WERI-Rb-1 (cell line): ENCODE measurements at regions not wholly inside any gene's neighbourhood (a gene's known extent, or its start where the extent isn't known, plus 50 kb on each side); places are given as distances from the start of the nearest gene placed in this dataset.
"Not testable (repeated sequence)": the region's sequence is repeated elsewhere in the genome, so short reads cannot be mapped to it uniquely, and the experiment has no call there.

Source experiments
- DNase-seq: peaks from one replicate; pipeline ENCODE4 v3.0.0-alpha.2; 2020
- H3K27ac ChIP-seq: fragments of 250-450 bp; sonication (Bioruptor Pico); 2 replicates; pipeline ENCODE4 v1.5.1; 2020; ENCODE audit warnings: mild to moderate bottlenecking, moderate library complexity
- H3K27me3 ChIP-seq: fragments of 250-450 bp; sonication (Bioruptor Pico); 2 replicates; pipeline ENCODE4 v1.5.1; 2021; ENCODE audit warnings: mild to moderate bottlenecking, low read depth, moderate library complexity; ENCODE audit not compliant: insufficient read depth, severe bottlenecking
- H3K36me3 ChIP-seq: fragments of 250-450 bp; sonication (Bioruptor Pico); 2 replicates; pipeline ENCODE4 v1.5.1; 2020; ENCODE audit warnings: mild to moderate bottlenecking, moderate library complexity
- H3K4me3 ChIP-seq: 2 replicates; pipeline ENCODE4 v1.5.1; 2011; ENCODE audit warnings: low read depth, mild to moderate bottlenecking, control low read depth, low read length
- H3K9me3 ChIP-seq: fragments of 250-450 bp; sonication (Bioruptor Pico); 2 replicates; pipeline ENCODE4 v1.5.1; 2021; ENCODE audit warnings: mild to moderate bottlenecking, moderate library complexity; ENCODE audit not compliant: severe bottlenecking
- CTCF ChIP-seq: IDR thresholded peaks from 2 replicates; pipeline ENCODE4 v1.5.1; 2011; ENCODE audit warnings: low read depth, mild to moderate bottlenecking, control low read depth, inconsistent platforms, low read length

- Histone ChIP-seq H3K4me3 (no peak overlapping the region), H3K27ac (no peak overlapping the region), H3K27me3 (no peaks in the 10 kb centered on the region), H3K36me3 (no peaks in the 10 kb centered on the region), H3K9me3 (no peaks in the 10 kb centered on the region)
- TF ChIP-seq CTCF: no peak
- no peak for DNase-seq
These were observed 94.0 kb upstream of the KIF26B start for GRCh38 chr1:245060684-245061374.

DNA sequence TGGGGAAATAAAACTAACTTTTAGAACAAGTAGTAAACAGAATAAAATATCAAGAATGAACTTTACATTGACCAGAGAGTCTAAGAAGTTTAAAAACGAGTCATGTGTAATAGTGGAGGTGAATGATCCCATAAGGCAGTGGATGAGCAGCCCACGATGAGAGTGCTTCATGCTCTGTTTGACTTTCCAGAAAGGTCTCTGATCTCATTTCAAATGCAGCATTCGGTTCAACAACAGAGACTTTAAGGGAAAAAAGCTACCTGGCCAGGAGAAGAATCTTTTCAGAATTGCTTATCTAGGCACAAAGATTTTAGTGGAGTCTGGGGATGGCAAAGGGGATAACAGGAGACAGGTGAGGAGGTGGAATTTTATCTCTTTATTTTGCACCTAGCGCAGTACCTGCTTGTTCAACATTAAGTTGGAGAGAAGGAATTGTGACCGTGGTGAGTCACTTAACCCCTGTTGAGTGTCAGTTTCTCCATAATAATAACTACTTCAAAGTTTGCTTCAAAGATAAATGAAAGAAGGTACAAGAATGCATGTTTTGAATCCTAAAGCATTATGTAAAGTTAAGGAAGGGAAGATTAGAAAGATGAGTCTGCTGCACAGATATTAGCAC, 94.9 kb upstream of the KIF26B start:
- no peak overlapping the region for H3K4me3 ChIP-seq
- H3K27ac ChIP-seq: no peak overlapping the region
- no peak for TF ChIP-seq CTCF
- no peaks in the 10 kb centered on the region for H3K36me3 ChIP-seq
- H3K9me3 ChIP-seq: no peaks in the 10 kb centered on the region
- H3K27me3 ChIP-seq: no peaks in the 10 kb centered on the region
- no peak for DNase-seq

- TF ChIP-seq CTCF: no peak
- H3K27ac ChIP-seq: no peak overlapping the region
- H3K27me3 ChIP-seq: no peaks in the 10 kb centered on the region
- no peak for DNase-seq
- H3K9me3 ChIP-seq: no peaks in the 10 kb centered on the region
- H3K4me3 ChIP-seq: no peak overlapping the region
- H3K36me3 ChIP-seq: no peaks in the 10 kb centered on the region; the same call in 1 of the 2 replicates
These were observed 95.9 kb upstream of the KIF26B start for GRCh38 chr1:245058882-245059281.

- no peak overlapping the region for H3K27ac ChIP-seq
- H3K4me3 ChIP-seq: no peak overlapping the region
- H3K36me3 ChIP-seq: no peaks in the 10 kb centered on the region; the same call in 1 of the 2 replicates
- H3K9me3 ChIP-seq: no peaks in the 10 kb centered on the region
- DNase-seq: no peak
- no peaks in the 10 kb centered on the region for H3K27me3 ChIP-seq
- TF ChIP-seq CTCF: no peak
These were observed 96.3 kb upstream of the KIF26B start for GRCh38 chr1:245058436-245058835.

GRCh38 chr1:245056913-245057312, 97.9 kb upstream of the KIF26B start:
- Histone ChIP-seq H3K27ac (no peak overlapping the region), H3K36me3 (no peaks in the 10 kb centered on the region; the same call in 1 of the 2 replicates), H3K27me3 (no peaks in the 10 kb centered on the region), H3K4me3 (no peak overlapping the region), H3K9me3 (no peaks in the 10 kb centered on the region)
- no peak for DNase-seq
- no peak for TF ChIP-seq CTCF

- H3K27ac ChIP-seq, H3K9me3 ChIP-seq, H3K36me3 ChIP-seq, H3K27me3 ChIP-seq, H3K4me3 ChIP-seq, DNase-seq: not testable (repeated sequence)
These were observed 98.5 kb upstream of the KIF26B start for GRCh38 chr1:245056296-245056695.
